Breast epithelium (tissue), 3 donors: ENCODE measurements at regions not wholly inside any gene's neighbourhood (a gene's known extent, or its start where the extent isn't known, plus 50 kb on each side); places are given as distances from the start of the nearest gene placed in this dataset.

Experiments
- CTCF ChIP-seq, 3 donors: fragments of 450-650 bp; IDR thresholded peaks; one replicate each; pipeline ENCODE4 v1.5.1; 2016 to 2017; ENCODE audit warnings: antibody characterized with exemption in 3 of 3, mild to moderate bottlenecking in 3 of 3, moderate library complexity in 3 of 3
- POLR2AphosphoS5 ChIP-seq, 3 donors: sonication (generic); formaldehyde crosslinking; IDR thresholded peaks; one replicate each; pipeline ENCODE4 v1.6.1; 2017; ENCODE audit warnings: antibody characterized with exemption in 3 of 3

- TF ChIP-seq CTCF (IDR thresholded peaks at IDR 0.05) (no peak), POLR2AphosphoS5 (IDR thresholded peaks at IDR 0.05) (no peak)
Observed at GRCh38 chr4:125526420-125526819, 211.7 kb downstream of the FAT4 start.
